ENCODE measurements at regions not wholly inside any gene's neighbourhood (a gene's known extent, or its start where the extent isn't known, plus 50 kb on each side); places are given as distances from the start of the nearest gene placed in this dataset.
"Not testable (repeated sequence)": the region's sequence is repeated elsewhere in the genome, so short reads cannot be mapped to it uniquely, and the experiment has no call there.

DNA sequence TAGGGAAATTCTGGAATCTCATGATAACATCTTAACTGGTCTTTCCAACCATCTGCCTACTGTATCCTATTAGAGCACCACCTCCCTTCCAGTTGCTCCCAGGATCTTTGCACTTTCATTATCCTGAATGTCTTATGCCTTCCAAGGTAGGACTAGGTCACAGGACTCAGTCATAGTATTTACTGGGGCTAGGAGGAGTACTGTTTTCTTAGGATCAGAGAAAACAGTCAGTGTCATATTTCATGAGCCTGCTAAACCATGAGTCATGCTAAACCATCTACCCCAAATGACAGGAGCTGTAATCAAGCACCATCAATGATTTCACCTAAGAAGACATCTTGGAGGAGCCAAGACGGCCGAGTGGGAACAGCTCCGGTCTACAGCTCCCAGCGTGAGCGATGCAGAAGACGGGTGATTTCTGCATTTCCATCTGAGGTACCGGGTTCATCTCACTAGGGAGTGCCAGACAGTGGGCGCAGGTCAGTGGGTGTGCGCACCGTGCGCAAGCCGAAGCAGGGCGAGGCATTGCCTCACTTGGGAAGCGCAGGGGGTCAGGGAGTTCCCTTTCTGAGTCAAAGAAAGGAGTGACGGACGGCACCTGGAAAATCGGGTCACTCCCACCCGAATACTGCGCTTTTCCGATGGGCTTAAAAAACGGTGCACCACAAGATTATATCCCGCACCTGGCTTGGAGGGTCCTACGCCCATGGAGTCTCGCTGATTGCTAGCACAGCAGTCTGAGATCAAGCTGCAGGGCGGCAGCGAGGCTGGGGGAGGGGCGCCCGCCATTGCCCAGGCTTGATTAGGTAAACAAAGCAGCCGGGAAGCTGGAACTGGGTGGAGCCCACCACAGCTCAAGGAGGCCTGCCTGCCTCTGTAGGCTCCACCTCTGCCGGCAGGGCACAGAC, 1439.2 kb upstream of the ACVR2A start:
- not testable (repeated sequence) for H3K9me3 ChIP-seq (ENCODE audit: control insufficient read depth in 5 of 5, low read length in 5 of 5); H3K4me3 ChIP-seq (ENCODE audit: low read depth in 1 of 5, low read length in 5 of 5); H3K36me3 ChIP-seq (ENCODE audit: control insufficient read depth in 5 of 5, insufficient read depth in 5 of 5, low read length in 5 of 5); H3K27me3 ChIP-seq (ENCODE audit: control insufficient read depth in 5 of 5, insufficient read depth in 4 of 5, low read length in 5 of 5); H3K9ac ChIP-seq (ENCODE audit: low read length in 5 of 5); H3K4me1 ChIP-seq (ENCODE audit: control insufficient read depth in 5 of 5, insufficient read depth in 5 of 5, low read length in 5 of 5); H3K27ac ChIP-seq (ENCODE audit: low read depth, low read length)

DNA sequence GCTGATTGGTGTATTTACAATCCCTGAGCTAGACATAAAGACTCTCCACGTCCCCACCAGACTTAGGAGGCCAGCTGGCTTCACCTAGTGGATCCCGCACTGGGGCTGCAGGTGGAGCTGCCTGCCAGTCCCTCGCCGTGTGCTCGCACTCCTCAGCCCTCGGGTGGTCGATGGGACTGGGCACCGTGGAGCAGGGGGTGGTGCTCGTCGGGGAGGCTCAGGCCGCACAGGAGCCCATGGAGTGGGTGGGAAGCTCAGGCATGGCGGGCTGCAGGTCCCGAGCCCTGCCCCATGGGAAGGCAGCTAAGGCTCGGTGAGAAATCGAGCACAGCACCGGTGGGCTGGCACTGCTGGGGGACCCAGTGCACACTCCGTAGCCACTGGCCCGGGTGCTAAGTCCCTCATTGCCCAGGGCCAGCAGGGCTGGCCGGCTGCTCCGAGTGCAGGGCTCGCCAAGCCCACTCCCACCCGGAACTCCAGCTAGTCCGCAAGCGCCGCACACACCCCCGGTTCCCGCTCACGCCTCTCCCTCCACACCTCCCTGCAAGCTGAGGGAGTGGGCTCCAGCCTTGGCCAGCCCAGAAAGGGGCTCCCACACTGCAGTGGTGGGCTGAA, 1441.2 kb upstream of the ACVR2A start:
- not testable (repeated sequence) for H3K4me3 ChIP-seq (ENCODE audit: low read depth in 1 of 5, low read length in 5 of 5); H3K27ac ChIP-seq (ENCODE audit: low read depth, low read length); H3K36me3 ChIP-seq (ENCODE audit: control insufficient read depth in 5 of 5, insufficient read depth in 5 of 5, low read length in 5 of 5)

DNA sequence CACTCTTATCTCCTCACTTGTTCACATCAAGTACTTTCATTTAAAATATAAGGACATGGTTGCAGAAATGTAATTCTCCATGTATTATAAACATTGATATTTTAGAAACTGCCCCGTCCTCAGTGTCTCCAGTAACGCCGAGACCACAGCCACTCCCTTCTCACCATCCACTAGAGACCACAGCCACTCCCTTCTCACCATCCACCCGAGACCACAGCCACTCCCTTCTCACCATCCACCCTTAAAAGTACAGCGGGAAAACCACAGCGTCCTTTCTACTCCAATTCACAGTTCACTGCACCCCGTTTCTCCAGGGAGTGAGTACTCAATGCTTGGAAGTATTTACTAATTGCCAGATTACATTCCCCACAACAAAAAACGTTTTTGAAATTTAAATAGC, 1452.2 kb upstream of the ACVR2A start:
- Histone ChIP-seq H3K9ac (ENCODE audit: low read length in 5 of 5) (no peak overlapping the region), H3K4me3 (ENCODE audit: low read depth in 1 of 5, low read length in 5 of 5) (no peak overlapping the region), H3K4me1 (ENCODE audit: control insufficient read depth in 5 of 5, insufficient read depth in 5 of 5, low read length in 5 of 5) (no peaks in the 10 kb centered on the region)

More for the DNA sequence above, 1441.2 kb upstream of the ACVR2A start:
- not testable (repeated sequence) for H3K9me3 ChIP-seq (ENCODE audit: control insufficient read depth in 5 of 5, low read length in 5 of 5); H3K27me3 ChIP-seq (ENCODE audit: control insufficient read depth in 5 of 5, insufficient read depth in 4 of 5, low read length in 5 of 5); H3K4me1 ChIP-seq (ENCODE audit: control insufficient read depth in 5 of 5, insufficient read depth in 5 of 5, low read length in 5 of 5); H3K9ac ChIP-seq (ENCODE audit: low read length in 5 of 5)

DNA sequence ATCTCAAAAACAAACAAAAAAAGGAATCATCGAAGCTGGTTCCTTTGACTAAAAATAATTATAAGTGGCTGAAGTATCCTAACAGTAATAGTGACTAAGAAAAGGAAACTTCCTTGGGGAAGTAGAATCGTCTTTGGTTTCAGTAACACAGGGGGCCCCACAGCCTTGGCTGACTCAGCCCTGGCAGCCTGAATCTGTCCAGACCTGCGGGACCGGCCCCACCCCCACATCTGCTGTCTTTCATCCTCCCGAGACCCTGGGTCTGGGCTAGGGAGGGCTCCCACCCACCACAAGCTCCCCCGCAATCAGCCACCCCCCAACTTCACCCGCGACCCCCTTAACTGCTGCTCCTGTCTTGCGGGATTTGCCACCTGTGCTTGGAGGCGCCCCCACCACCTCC, 1452.6 kb upstream of the ACVR2A start:
- Histone ChIP-seq H3K9ac (ENCODE audit: low read length in 5 of 5) (no peak overlapping the region), H3K4me3 (ENCODE audit: low read depth in 1 of 5, low read length in 5 of 5) (no peak overlapping the region), H3K36me3 (ENCODE audit: control insufficient read depth in 5 of 5, insufficient read depth in 5 of 5, low read length in 5 of 5) (no peaks in the 10 kb centered on the region), H3K4me1 (ENCODE audit: control insufficient read depth in 5 of 5, insufficient read depth in 5 of 5, low read length in 5 of 5) (no peaks in the 10 kb centered on the region), H3K27ac (ENCODE audit: low read depth, low read length) (no peak overlapping the region), H3K9me3 (ENCODE audit: control insufficient read depth in 5 of 5, low read length in 5 of 5) (no peaks in the 10 kb centered on the region), H3K27me3 (ENCODE audit: control insufficient read depth in 5 of 5, insufficient read depth in 4 of 5, low read length in 5 of 5) (no peaks in the 10 kb centered on the region)

More for the DNA sequence above, 1452.2 kb upstream of the ACVR2A start:
- Histone ChIP-seq H3K27ac (ENCODE audit: low read depth, low read length) (no peak overlapping the region), H3K9me3 (ENCODE audit: control insufficient read depth in 5 of 5, low read length in 5 of 5) (no peaks in the 10 kb centered on the region), H3K27me3 (ENCODE audit: control insufficient read depth in 5 of 5, insufficient read depth in 4 of 5, low read length in 5 of 5) (no peaks in the 10 kb centered on the region), H3K36me3 (ENCODE audit: control insufficient read depth in 5 of 5, insufficient read depth in 5 of 5, low read length in 5 of 5) (no peaks in the 10 kb centered on the region)

DNA sequence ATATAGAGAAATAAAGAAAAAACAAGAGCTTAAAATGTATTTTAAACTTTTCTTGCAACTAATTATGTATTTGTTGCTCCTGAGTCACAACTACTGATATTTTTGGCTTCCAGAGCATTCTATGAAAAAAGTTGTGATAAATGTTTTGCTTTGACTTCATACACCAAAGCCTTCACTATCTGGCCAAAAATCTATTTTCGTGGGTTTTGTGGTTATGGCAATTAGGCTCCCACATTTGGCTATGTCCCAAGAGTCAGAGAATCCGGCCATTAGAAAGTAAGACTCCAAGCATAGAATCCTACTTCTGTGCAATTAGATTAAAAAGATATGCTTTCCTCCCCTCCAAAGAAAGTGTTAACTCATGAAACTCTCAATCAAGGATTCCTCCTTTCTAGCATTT, 1456.1 kb upstream of the ACVR2A start:
- H3K4me3 ChIP-seq (ENCODE audit: low read depth in 1 of 5, low read length in 5 of 5), result no peak overlapping the region
- H3K27me3 ChIP-seq (ENCODE audit: control insufficient read depth in 5 of 5, insufficient read depth in 4 of 5, low read length in 5 of 5), result no peaks in the 10 kb centered on the region
- H3K27ac ChIP-seq (ENCODE audit: low read depth, low read length), result no peak overlapping the region
- H3K36me3 ChIP-seq (ENCODE audit: control insufficient read depth in 5 of 5, insufficient read depth in 5 of 5, low read length in 5 of 5), result no peaks in the 10 kb centered on the region
- no peaks in the 10 kb centered on the region for H3K9me3 ChIP-seq (ENCODE audit: control insufficient read depth in 5 of 5, low read length in 5 of 5)
- H3K4me1 ChIP-seq (ENCODE audit: control insufficient read depth in 5 of 5, insufficient read depth in 5 of 5, low read length in 5 of 5), result no peaks in the 10 kb centered on the region
- H3K9ac ChIP-seq (ENCODE audit: low read length in 5 of 5), result no peak overlapping the region

DNA sequence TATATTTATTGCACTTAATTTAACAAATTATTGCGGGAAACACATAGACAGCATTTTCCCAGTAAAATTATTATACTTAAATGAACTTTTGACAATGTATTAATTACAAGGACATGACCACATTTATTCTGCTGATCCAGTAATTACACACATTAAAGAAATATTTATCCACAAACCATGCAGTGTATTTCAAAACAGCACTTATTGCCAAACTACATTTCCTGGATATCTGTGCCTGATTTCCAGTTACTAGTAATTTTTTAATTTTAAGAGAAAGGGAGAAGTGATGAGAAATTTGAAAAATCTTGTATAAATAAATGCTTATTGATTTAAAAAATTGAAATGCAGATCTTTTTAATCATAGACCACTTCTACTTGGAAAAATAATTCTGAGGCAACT, 1458.7 kb upstream of the ACVR2A start:
- Histone ChIP-seq H3K4me3 (ENCODE audit: low read depth in 1 of 5, low read length in 5 of 5) (no peak overlapping the region), H3K9me3 (ENCODE audit: control insufficient read depth in 5 of 5, low read length in 5 of 5) (no peaks in the 10 kb centered on the region), H3K9ac (ENCODE audit: low read length in 5 of 5) (no peak overlapping the region), H3K36me3 (ENCODE audit: control insufficient read depth in 5 of 5, insufficient read depth in 5 of 5, low read length in 5 of 5) (no peaks in the 10 kb centered on the region), H3K27ac (ENCODE audit: low read depth, low read length) (no peak overlapping the region), H3K4me1 (ENCODE audit: control insufficient read depth in 5 of 5, insufficient read depth in 5 of 5, low read length in 5 of 5) (no peaks in the 10 kb centered on the region), H3K27me3 (ENCODE audit: control insufficient read depth in 5 of 5, insufficient read depth in 4 of 5, low read length in 5 of 5) (no peaks in the 10 kb centered on the region)

DNA sequence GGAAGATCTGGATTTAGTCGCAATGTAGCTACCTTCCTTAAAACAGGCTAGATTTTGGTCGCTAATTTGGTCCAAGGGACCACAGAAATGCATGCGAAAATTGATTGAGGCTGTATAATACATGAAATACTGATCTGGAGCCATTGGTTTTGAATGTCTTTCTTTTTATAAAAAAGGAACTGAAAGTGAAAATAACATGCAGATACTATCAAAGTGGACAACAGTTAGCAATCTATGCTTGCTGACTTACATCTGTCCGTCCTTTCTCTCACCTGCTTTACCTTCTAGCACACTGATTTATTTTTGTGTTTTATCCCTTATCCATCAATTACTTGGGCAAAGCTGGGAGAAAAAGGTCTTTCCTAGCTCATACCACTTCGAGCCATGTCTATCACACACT, 1459.8 kb upstream of the ACVR2A start:
- H3K36me3 ChIP-seq (ENCODE audit: control insufficient read depth in 5 of 5, insufficient read depth in 5 of 5, low read length in 5 of 5), result no peaks in the 10 kb centered on the region
- no peaks in the 10 kb centered on the region for H3K4me1 ChIP-seq (ENCODE audit: control insufficient read depth in 5 of 5, insufficient read depth in 5 of 5, low read length in 5 of 5)
- H3K4me3 ChIP-seq (ENCODE audit: low read depth in 1 of 5, low read length in 5 of 5), result no peak overlapping the region
- no peak overlapping the region for H3K27ac ChIP-seq (ENCODE audit: low read depth, low read length)
- no peak overlapping the region for H3K9ac ChIP-seq (ENCODE audit: low read length in 5 of 5)
- H3K27me3 ChIP-seq (ENCODE audit: control insufficient read depth in 5 of 5, insufficient read depth in 4 of 5, low read length in 5 of 5), result no peaks in the 10 kb centered on the region
- no peaks in the 10 kb centered on the region for H3K9me3 ChIP-seq (ENCODE audit: control insufficient read depth in 5 of 5, low read length in 5 of 5)

DNA sequence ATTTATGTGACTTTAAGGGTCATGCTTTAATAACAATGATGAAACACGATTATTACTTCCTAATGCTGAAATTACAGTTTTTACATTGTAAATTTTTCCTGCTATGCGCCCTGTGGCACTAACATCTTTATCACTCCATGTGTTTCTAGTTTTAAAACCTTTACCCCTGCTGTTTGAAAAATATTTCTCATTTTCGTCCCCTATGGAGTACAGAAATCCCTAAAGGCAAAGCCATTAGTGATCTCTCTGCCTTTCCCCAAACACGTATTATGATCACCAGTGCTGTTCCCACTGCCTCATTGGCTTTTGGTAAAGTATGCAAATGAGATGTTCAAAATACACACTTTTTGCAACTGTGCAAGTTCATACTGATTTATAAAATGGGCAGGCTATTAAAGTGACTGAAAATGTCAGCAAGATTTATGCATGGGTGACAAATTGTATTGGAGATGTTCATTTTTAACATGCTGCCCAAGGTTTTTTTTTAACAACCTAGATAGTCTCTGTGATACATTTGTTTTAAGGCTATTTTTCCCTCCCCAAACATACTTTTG, 1468.2 kb upstream of the ACVR2A start:
- Histone ChIP-seq H3K27ac (ENCODE audit: low read depth, low read length) (no peak overlapping the region), H3K36me3 (ENCODE audit: control insufficient read depth in 5 of 5, insufficient read depth in 5 of 5, low read length in 5 of 5) (no peaks in the 10 kb centered on the region), H3K4me3 (ENCODE audit: low read depth in 1 of 5, low read length in 5 of 5) (no peak overlapping the region), H3K4me1 (ENCODE audit: control insufficient read depth in 5 of 5, insufficient read depth in 5 of 5, low read length in 5 of 5) (peaks cover 0 to 3% (median 0%) of the 10 kb centered on the region in 5 donors), H3K27me3 (ENCODE audit: control insufficient read depth in 5 of 5, insufficient read depth in 4 of 5, low read length in 5 of 5) (no peaks in the 10 kb centered on the region), H3K9me3 (ENCODE audit: control insufficient read depth in 5 of 5, low read length in 5 of 5) (peaks cover 0 to 3% (median 1%) of the 10 kb centered on the region in 5 donors), H3K9ac (ENCODE audit: low read length in 5 of 5) (no peak overlapping the region)

DNA sequence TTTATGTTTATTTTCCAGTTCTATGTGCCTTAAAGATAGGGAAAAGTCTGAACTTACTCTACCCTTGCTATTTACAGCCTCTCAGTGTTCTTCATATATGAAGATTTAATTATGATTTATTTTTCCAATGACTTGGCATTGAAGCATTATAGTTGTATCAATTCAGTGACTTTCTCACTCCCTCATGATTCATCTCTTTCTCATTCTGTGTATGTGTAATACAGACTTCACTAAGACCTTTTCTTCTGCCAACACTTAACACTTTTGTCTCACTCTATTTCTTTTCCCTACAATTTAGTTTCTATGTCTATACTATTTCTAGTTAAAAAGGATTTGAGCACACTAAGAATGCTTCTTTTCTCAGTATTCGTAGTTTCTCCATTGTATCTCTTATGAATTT, 1470.3 kb upstream of the ACVR2A start:
- Histone ChIP-seq H3K4me3 (ENCODE audit: low read depth in 1 of 5, low read length in 5 of 5) (no peak overlapping the region), H3K27ac (ENCODE audit: low read depth, low read length) (no peak overlapping the region), H3K9me3 (ENCODE audit: control insufficient read depth in 5 of 5, low read length in 5 of 5) (peaks cover 0 to 5% (median 3%) of the 10 kb centered on the region in 5 donors), H3K27me3 (ENCODE audit: control insufficient read depth in 5 of 5, insufficient read depth in 4 of 5, low read length in 5 of 5) (no peaks in the 10 kb centered on the region), H3K4me1 (ENCODE audit: control insufficient read depth in 5 of 5, insufficient read depth in 5 of 5, low read length in 5 of 5) (peaks cover 0 to 3% (median 0%) of the 10 kb centered on the region in 5 donors), H3K36me3 (ENCODE audit: control insufficient read depth in 5 of 5, insufficient read depth in 5 of 5, low read length in 5 of 5) (no peaks in the 10 kb centered on the region), H3K9ac (ENCODE audit: low read length in 5 of 5) (no peak overlapping the region)

DNA sequence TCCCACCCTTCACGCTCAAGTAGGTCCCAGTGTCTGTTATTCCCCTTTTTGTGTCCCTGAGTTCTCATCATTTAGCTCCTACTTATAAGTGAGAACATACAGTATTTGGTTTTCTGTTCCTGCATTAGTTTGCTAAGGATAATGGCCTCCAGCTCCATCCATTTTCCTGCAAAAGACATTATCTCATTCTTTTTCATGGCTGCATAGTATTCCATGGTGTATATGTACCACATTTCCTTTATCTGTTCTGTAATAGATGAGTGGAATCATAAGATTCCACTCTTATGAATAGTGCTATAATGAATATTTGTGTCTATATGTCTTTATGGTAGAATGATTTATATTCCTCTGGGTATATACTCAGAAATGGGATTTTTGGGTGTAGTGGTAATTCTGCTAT, 1473.5 kb upstream of the ACVR2A start:
- H3K9ac ChIP-seq (ENCODE audit: low read length in 5 of 5); H3K27me3 ChIP-seq (ENCODE audit: control insufficient read depth in 5 of 5, insufficient read depth in 4 of 5, low read length in 5 of 5); H3K9me3 ChIP-seq (ENCODE audit: control insufficient read depth in 5 of 5, low read length in 5 of 5); H3K4me3 ChIP-seq (ENCODE audit: low read depth in 1 of 5, low read length in 5 of 5); H3K4me1 ChIP-seq (ENCODE audit: control insufficient read depth in 5 of 5, insufficient read depth in 5 of 5, low read length in 5 of 5); H3K36me3 ChIP-seq (ENCODE audit: control insufficient read depth in 5 of 5, insufficient read depth in 5 of 5, low read length in 5 of 5); H3K27ac ChIP-seq (ENCODE audit: low read depth, low read length): not testable (repeated sequence)
